KBM-7 (cell line): ENCODE measurements at regions not wholly inside any gene's neighbourhood (a gene's known extent, or its start where the extent isn't known, plus 50 kb on each side); places are given as distances from the start of the nearest gene placed in this dataset.

Experiments used
- DNase-seq: peaks from one replicate; pipeline ENCODE4 v3.0.0-alpha.2; 2015
- in situ Hi-C: fragments of 300-500 bp; cut with MboI; formaldehyde crosslinking; loops from 2 replicates; pipeline ENCODE4 v1.14.3; 2020; ENCODE audit warnings: low sequenced_read_pairs, low pct_unique_long_range_greater_than_20kb, mixed read lengths

DNA sequence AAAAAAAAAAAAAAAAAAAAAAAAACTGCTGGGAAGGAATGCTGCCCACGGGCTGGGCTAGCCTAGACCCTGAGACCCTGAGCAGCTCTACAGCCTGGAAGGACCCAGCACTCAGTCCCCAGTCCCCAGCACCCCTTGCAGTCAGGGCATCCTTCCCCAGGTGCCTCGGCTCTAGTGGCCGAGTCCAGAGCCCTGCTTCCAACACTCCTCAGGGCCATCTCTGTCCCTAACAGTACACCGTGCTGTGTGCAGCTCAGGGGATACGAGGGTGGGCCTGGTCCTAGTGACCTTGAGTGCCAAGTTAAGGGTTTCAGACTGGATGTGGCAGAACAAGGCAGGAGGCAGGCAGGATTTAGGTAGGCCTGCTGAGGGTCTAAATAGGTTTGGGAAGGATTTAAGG lies 50.2 kb upstream of the LRP8 start:
- in situ Hi-C loops, result no loop called here
- no peak for DNase-seq

DNA sequence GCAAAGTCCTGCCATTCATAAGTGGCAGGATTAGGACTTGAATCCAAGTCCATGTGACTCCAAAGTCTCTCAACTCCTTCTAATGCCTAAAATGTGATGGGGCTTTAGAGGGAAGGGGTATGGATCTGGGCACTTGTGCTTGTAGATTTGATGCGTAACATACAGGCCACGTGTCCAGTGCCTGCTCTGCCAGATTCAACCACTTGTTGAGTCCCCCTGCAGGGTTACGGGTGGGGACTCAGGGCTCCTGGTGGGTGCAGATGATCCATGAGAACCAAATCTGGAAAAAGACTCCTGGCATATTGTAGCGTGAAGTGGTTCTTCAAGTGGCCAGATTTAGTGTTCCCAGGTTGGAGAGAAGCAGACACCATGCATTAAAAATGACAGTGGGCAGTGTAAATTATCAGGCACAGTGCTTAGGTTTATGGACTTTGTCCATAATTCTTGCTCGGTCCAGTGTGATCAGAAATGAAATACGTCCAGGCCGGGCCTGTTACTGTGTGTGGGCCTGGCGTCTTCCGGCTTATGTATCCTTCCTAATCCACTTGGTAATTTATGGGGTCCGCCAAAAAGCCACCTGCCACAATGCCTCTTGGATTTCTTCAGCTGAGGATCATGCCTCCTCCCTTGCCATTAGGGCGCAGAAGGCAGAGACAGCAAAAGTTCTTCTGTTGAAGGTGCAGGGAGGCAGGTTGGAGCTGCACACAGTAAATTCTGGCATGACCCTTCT lies 51.2 kb upstream of the LRP8 start:
- DNase-seq, result no peak
- in situ Hi-C loops, result no loop called here

DNA sequence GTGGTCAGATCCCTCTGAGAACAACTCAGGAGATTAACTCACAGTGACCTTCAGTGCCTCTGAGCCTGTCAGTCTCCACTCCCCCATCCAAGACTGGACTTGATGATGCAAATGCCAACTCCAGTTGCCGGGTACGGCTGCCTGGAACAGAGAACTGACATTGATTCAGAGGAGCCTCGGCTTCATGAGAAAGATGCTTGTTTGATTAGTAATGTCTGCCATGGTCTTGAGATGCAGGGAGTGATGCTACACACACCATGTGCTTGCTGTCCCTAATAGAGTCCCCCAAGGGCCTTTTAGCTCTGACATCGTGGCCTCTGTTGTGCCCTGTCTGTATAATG lies 51.8 kb upstream of the LRP8 start:
- in situ Hi-C loops, result no loop called here
- no peak for DNase-seq

DNA sequence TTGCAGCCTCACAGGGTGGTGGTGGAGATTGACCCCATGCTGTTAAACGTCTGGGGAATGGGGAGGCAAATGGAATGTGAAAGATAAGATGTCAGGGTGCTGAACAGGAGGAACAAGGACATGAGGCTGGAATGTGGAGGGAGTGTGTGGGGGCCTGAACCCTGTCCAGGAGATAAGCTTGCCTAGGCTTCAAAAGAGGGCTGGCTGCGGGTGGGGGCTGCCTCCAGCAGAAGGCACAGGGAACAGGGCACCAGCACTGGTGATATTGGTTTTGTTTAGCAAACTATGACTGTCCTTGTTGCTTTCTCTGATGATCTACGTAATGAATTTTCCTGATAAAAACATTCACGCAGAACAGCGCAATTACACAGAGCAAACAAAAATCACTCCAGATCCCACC lies 52.4 kb upstream of the LRP8 start:
- no peak for DNase-seq
- in situ Hi-C loops, result no loop called here

DNA sequence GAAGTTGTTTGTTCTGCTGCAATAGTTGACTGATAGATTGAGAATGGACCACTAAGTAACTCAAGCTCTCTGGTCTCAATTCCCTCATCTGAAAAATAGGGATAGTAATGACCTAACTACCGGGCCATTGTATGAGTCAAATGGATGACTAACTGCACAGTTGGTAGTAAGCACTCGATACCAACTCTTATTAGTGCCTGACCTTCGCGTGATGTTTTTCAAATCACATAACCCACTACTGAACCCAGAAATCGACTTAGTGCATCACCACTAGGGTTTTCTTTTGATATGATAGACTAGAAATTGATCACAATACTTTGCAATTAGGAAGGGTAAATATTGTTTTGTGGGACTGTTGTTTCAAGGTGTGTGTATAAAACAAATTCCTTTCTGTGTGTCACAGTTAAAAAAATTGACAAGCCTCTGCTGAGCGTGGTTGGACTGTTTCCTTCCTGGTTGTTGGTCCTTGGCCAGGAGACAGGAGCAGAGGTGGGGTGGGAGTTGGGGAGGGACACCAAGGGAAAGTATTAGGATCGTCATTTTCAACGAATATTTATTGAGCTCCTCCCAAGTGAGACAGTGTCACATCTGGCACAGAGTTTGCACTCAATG lies 54.0 kb upstream of the LRP8 start:
- in situ Hi-C loops, result no loop called here
- no peak for DNase-seq

- in situ Hi-C loops, result no loop called here
- no peak for DNase-seq
Measured at GRCh38 chr1:53383136-53383870, 55.4 kb upstream of the LRP8 start.

DNA sequence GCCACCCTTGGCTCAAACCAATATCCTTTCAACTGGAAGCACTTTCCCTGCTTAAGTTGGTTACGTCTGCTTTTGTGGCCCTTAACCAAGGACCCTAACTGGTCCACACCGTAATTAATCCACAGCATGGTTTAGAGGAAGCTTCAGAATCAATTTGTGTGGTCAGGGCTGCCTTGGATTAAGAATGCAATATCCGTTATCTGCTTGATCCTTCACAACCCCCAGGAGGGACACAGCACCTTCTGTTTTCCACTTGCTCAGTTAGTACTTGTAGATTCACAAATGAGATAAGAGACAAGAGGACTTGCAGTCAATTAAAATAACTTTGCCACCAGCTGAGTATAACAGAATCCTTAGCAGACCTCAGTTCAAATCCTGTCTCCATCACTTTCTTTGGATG lies 56.9 kb upstream of the LRP8 start:
- in situ Hi-C loops, result no loop called here
- DNase-seq, result no peak

GRCh38 chr1:53385276-53386225 lies 57.7 kb upstream of the LRP8 start:
- peak; percentile 21 for DNase-seq
- in situ Hi-C loops, result no loop called here

DNA sequence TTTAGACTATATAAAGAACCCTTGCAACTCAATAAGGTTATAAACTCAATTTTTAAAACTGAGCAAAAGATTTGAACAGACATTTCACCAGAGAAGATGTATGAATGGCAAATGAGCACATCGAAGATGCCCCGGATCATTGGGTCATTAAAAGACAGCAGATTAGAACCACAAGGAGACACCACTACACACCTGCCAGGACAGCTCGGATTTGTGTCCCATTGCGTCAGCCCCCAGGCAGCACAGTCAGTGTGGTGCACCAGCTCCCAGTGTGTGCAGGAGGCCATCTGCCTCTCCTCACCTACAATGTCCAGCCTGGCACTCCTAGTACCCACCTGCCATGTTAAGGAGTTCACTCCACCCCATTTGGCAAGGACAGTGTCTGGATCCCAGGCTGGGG lies 61.1 kb upstream of the LRP8 start:
- in situ Hi-C loops, result no loop called here
- DNase-seq, result no peak

GRCh38 chr1:53390261-53390660 lies 62.4 kb upstream of the LRP8 start:
- in situ Hi-C loops, result loop anchor here (10.0 kb wide), 1 partner anchor 95 kb away; no protein-coding TSS in a partner anchor
- peak; percentile 64 for DNase-seq

- DNase-seq, result no peak
- in situ Hi-C loops, result loop anchor here (10.0 kb wide), 1 partner anchor 96 kb away; no protein-coding TSS in a partner anchor
Measured at GRCh38 chr1:53390736-53391135, 62.9 kb upstream of the LRP8 start.

DNA sequence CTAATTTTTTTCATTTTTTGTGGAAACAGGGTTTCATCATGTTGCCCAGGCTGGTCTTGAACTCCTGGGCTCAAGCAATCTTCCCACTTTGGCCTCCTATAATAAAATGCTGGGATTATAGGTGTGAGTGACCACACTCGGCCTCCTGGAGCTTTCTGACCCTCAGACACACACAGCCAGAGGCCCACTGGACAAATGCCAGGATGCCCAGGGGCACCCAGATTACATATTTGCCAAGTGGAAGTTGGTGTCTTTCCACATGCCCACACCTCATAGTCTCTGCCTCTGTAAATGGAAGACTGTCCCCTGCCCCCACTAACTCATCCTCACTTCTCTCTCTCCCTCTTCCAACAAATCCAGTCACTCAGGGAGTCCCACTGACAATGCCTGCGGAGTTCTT lies 63.4 kb upstream of the LRP8 start:
- DNase-seq, result no peak
- in situ Hi-C loops, result loop anchor here (10.0 kb wide), 1 partner anchor 96 kb away; no protein-coding TSS in a partner anchor

DNA sequence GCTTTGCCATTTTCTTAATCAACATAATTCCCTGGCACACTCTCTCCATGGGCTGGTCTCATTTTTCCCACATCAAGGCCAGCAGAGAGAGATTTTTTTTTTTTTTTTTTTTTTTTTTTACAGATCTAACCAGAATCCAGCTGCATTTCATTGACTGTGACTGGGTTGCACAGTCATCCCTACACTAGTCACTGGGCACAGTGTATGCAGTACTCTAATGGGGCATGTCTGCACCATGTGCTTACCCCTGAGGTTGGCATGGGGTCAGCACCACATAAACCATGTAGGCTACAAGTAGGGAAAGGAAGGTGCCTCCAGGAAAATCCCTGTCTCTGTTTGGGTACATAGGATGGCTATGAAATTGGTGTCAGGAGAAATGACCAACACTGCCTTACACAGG lies 64.1 kb upstream of the LRP8 start:
- no peak for DNase-seq
- in situ Hi-C loops, result loop anchor here (10.0 kb wide), 1 partner anchor 97 kb away; no protein-coding TSS in a partner anchor

- no peak for DNase-seq
- in situ Hi-C loops, result loop anchor here (10.0 kb wide), 1 partner anchor 98 kb away; no protein-coding TSS in a partner anchor
Measured at GRCh38 chr1:53392460-53392859, 64.6 kb upstream of the LRP8 start.

GRCh38 chr1:53393325-53393792 lies 65.5 kb upstream of the LRP8 start:
- peak; percentile 78 for DNase-seq
- in situ Hi-C loops, result loop anchor here (10.0 kb wide), 1 partner anchor 99 kb away; no protein-coding TSS in a partner anchor

GRCh38 chr1:53394306-53394705 lies 64.9 kb upstream of the DMRTB1 start:
- in situ Hi-C loops, result loop anchor here (10.0 kb wide), 1 partner anchor 100 kb away; no protein-coding TSS in a partner anchor
- no peak for DNase-seq

GRCh38 chr1:53395671-53396215 lies 63.5 kb upstream of the DMRTB1 start:
- DNase-seq, result no peak
- in situ Hi-C loops, result loop anchor here (10.0 kb wide), 1 partner anchor 101 kb away; no protein-coding TSS in a partner anchor

DNA sequence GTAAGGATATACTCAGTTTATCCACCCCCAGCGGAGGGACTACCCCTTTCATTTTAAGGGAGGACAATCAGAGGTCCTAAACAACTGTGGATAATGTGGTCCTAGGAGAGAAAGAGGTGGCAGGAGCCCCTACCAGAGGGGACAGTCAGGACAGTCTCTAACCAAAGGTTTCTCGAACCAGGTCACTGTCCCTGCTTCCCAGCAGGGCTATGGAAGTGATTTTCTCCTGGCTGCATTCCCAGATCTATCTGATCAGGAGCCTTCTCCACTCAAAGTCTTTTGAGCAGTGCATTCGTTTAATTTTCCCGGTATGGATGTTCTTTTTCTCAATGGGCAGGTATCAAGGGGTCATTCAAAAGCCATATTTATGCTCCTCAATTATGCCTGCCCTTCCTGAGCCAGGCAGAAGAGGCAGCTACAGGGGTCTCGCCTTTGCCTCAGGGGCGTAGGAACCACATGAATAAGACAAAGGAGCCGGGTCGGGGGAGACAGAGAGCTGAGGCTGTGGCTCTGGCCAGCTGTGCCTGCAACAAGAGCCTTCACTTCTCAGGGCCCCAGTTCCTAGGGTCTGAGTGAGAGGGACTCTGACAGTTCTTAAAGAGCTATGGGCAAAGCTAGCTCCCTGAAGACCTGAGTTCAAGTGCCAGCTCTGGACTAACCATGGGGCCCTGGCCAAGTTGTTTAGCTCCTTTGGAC lies 62.5 kb upstream of the DMRTB1 start:
- no peak for DNase-seq
- in situ Hi-C loops, result loop anchor here (10.0 kb wide), 1 partner anchor 102 kb away; no protein-coding TSS in a partner anchor
